Head of caudate nucleus (tissue), 42 donors: ENCODE measurements at regions not wholly inside any gene's neighbourhood (a gene's known extent, or its start where the extent isn't known, plus 50 kb on each side); places are given as distances from the start of the nearest gene placed in this dataset.
A peak's percentile ranks its signal among the peaks of the same experiment; 100 is the strongest.
"Not testable (repeated sequence)": the region's sequence is repeated elsewhere in the genome, so short reads cannot be mapped to it uniquely, and the experiment has no call there.

Experiments used
- DNase-seq, 42 donors: peaks; one replicate each; pipeline versions ENCODE4 v3.0.0 to v3.0.0-alpha.2; 2020 to 2021; ENCODE audit warnings: mixed read lengths in 7 of 42
- intact Hi-C: fragments of 100-400 bp; cut with DNase I; formaldehyde crosslinking; loops from one replicate; pipeline ENCODE4 v1.15.0; 2022

- intact Hi-C loops, result no loop called here
- peak in 4 of 42 donors; percentile 20 to 48 (median 36) for DNase-seq
Measured at GRCh38 chr3:177832880-177833279, 635.6 kb upstream of the TBL1XR1 start.

- no peak for DNase-seq
- intact Hi-C loops, result no loop called here
Measured at GRCh38 chr3:177833332-177833731, 636.0 kb upstream of the TBL1XR1 start.

GRCh38 chr3:177835008-177835407, 637.7 kb upstream of the TBL1XR1 start:
- intact Hi-C loops, result no loop called here
- no peak for DNase-seq

- intact Hi-C loops, result no loop called here
- DNase-seq, result no peak
Measured at GRCh38 chr3:177835917-177836316, 638.6 kb upstream of the TBL1XR1 start.

- DNase-seq, result no peak
- intact Hi-C loops, result no loop called here
Measured at GRCh38 chr3:177836671-177837070, 639.4 kb upstream of the TBL1XR1 start.

- DNase-seq, result no peak
- intact Hi-C loops, result no loop called here
Measured at GRCh38 chr3:177837951-177838655, 640.8 kb upstream of the TBL1XR1 start.

- no peak for DNase-seq
- intact Hi-C loops, result no loop called here
Measured at GRCh38 chr3:177838766-177839350, 641.6 kb upstream of the TBL1XR1 start.

- DNase-seq, result no peak
- intact Hi-C loops, result no loop called here
Measured at GRCh38 chr3:177842302-177842701, 645.0 kb upstream of the TBL1XR1 start.

GRCh38 chr3:177842743-177843734, 645.8 kb upstream of the TBL1XR1 start:
- intact Hi-C loops, result no loop called here
- DNase-seq, result no peak

GRCh38 chr3:177852001-177852807, 654.9 kb upstream of the TBL1XR1 start:
- intact Hi-C loops, result no loop called here
- no peak for DNase-seq

- no peak for DNase-seq
- intact Hi-C loops, result no loop called here
Measured at GRCh38 chr3:177855021-177855420, 657.7 kb upstream of the TBL1XR1 start.

GRCh38 chr3:177860184-177860583, 662.9 kb upstream of the TBL1XR1 start:
- intact Hi-C loops, result no loop called here
- DNase-seq, result no peak

GRCh38 chr3:177862962-177863491, 665.7 kb upstream of the TBL1XR1 start:
- intact Hi-C loops, result no loop called here
- no peak for DNase-seq

- intact Hi-C loops, DNase-seq: not testable (repeated sequence)
Measured at GRCh38 chr3:177871267-177871666, 665.0 kb upstream of the KCNMB2 start.

GRCh38 chr3:177878192-177878591, 658.0 kb upstream of the KCNMB2 start:
- no peak for DNase-seq
- intact Hi-C loops, result no loop called here

- intact Hi-C loops, result no loop called here
- no peak for DNase-seq
Measured at GRCh38 chr3:177878957-177879356, 657.3 kb upstream of the KCNMB2 start.

- no peak for DNase-seq
- intact Hi-C loops, result no loop called here
Measured at GRCh38 chr3:177881351-177881750, 654.9 kb upstream of the KCNMB2 start.

GRCh38 chr3:177882124-177882648, 654.0 kb upstream of the KCNMB2 start:
- no peak for DNase-seq
- intact Hi-C loops, result no loop called here

GRCh38 chr3:177883091-177883490, 653.1 kb upstream of the KCNMB2 start:
- DNase-seq, result no peak
- intact Hi-C loops, result no loop called here
